ENCODE measurements at regions not wholly inside any gene's neighbourhood (a gene's known extent, or its start where the extent isn't known, plus 50 kb on each side); places are given as distances from the start of the nearest gene placed in this dataset.
"Not testable (repeated sequence)": the region's sequence is repeated elsewhere in the genome, so short reads cannot be mapped to it uniquely, and the experiment has no call there.

- H3K9me3 Mint-ChIP-seq (ENCODE audit: low read depth) = peaks cover 14% of the 10 kb centered on the region
Measured at GRCh38 chr1:147348592-147348991, 106.1 kb downstream of the CHD1L start.

GRCh38 chr1:147349533-147349932 lies 107.0 kb downstream of the CHD1L start:
- Mint-ChIP-seq H3K9me3 (ENCODE audit: low read depth) (peaks cover 9% of the 10 kb centered on the region), H3K36me3 (ENCODE audit: low read depth) (no peaks in the 10 kb centered on the region), H3K4me3 (ENCODE audit: unreplicated experiment) (no peak overlapping the region), H3K4me1 (ENCODE audit: low read depth) (no peaks in the 10 kb centered on the region), H3K27ac (ENCODE audit: unreplicated experiment) (no peak overlapping the region), H3K27me3 (ENCODE audit: low read depth) (peaks cover 10% of the 10 kb centered on the region)
- no peak for TF ChIP-seq CTCF (IDR thresholded peaks at IDR 0.05)
- no peak for DNase-seq (ENCODE audit: low spot score)

More at GRCh38 chr1:147348592-147348991, 106.1 kb downstream of the CHD1L start:
- H3K27ac Mint-ChIP-seq (ENCODE audit: unreplicated experiment); H3K27me3 Mint-ChIP-seq (ENCODE audit: low read depth); DNase-seq (ENCODE audit: low spot score); H3K4me1 Mint-ChIP-seq (ENCODE audit: low read depth); H3K4me3 Mint-ChIP-seq (ENCODE audit: unreplicated experiment); H3K36me3 Mint-ChIP-seq (ENCODE audit: low read depth): not testable (repeated sequence)

- DNase-seq (ENCODE audit: low spot score) = no peak
- H3K36me3 Mint-ChIP-seq (ENCODE audit: low read depth) = no peaks in the 10 kb centered on the region
- H3K4me1 Mint-ChIP-seq (ENCODE audit: low read depth) = no peaks in the 10 kb centered on the region
- no peaks in the 10 kb centered on the region for H3K9me3 Mint-ChIP-seq (ENCODE audit: low read depth)
- TF ChIP-seq CTCF (IDR thresholded peaks at IDR 0.05) = no peak
- H3K27ac Mint-ChIP-seq (ENCODE audit: unreplicated experiment) = no peak overlapping the region
- no peak overlapping the region for H3K4me3 Mint-ChIP-seq (ENCODE audit: unreplicated experiment)
- peaks cover 6% of the 10 kb centered on the region for H3K27me3 Mint-ChIP-seq (ENCODE audit: low read depth)
Measured at GRCh38 chr1:147351140-147351835, 108.8 kb downstream of the CHD1L start.

- no peak for DNase-seq (ENCODE audit: low spot score)
- Mint-ChIP-seq H3K4me3 (ENCODE audit: unreplicated experiment) (no peak overlapping the region), H3K36me3 (ENCODE audit: low read depth) (peaks cover 1% of the 10 kb centered on the region), H3K27ac (ENCODE audit: unreplicated experiment) (no peak overlapping the region), H3K9me3 (ENCODE audit: low read depth) (peaks cover 12% of the 10 kb centered on the region), H3K27me3 (ENCODE audit: low read depth) (peaks cover 2% of the 10 kb centered on the region), H3K4me1 (ENCODE audit: low read depth) (no peaks in the 10 kb centered on the region)
- no peak for TF ChIP-seq CTCF (IDR thresholded peaks at IDR 0.05)
Measured at GRCh38 chr1:147377263-147378246, 135.1 kb downstream of the CHD1L start.

- no peaks in the 10 kb centered on the region for H3K36me3 Mint-ChIP-seq (ENCODE audit: low read depth)
- no peak overlapping the region for H3K27ac Mint-ChIP-seq (ENCODE audit: unreplicated experiment)
- H3K4me3 Mint-ChIP-seq (ENCODE audit: unreplicated experiment) = no peak overlapping the region
- DNase-seq (ENCODE audit: low spot score) = no peak
- H3K9me3 Mint-ChIP-seq (ENCODE audit: low read depth) = no peaks in the 10 kb centered on the region
- peaks cover 13% of the 10 kb centered on the region for H3K27me3 Mint-ChIP-seq (ENCODE audit: low read depth)
- no peak for TF ChIP-seq CTCF (IDR thresholded peaks at IDR 0.05)
- no peaks in the 10 kb centered on the region for H3K4me1 Mint-ChIP-seq (ENCODE audit: low read depth)
Measured at GRCh38 chr1:147379889-147380288, 137.4 kb downstream of the CHD1L start.
